Amniotic stem cell (primary cell): ENCODE measurements at regions not wholly inside any gene's neighbourhood (a gene's known extent, or its start where the extent isn't known, plus 50 kb on each side); places are given as distances from the start of the nearest gene placed in this dataset.

Experiments
- DNase-seq: peaks from one replicate; lab custom pipeline; 2025; lab: John Stamatoyannopoulos, UW

GRCh38 chr20:12371990-12372389 lies 454.3 kb downstream of the BTBD3 start:
- no peak for DNase-seq

GRCh38 chr20:12372557-12372956 lies 454.9 kb downstream of the BTBD3 start:
- DNase-seq = no peak

DNA sequence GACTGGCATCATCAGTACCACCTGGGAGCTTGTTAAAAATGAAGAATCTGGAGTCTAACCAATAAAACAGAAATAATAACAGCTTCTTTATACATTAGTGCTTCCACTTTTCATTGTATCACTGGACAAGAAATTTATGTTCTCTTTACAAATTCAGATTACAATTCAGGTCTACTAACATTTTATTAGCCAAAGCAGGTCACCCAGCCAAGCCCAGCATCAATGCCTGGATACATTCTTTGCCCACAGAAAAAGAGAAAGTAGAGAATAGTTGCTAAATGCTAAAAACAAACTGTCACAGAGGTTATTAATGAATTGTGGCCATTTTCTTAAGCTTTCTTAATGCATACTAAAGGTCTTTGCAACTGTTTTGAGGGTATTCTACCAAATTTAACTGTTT lies 458.3 kb downstream of the BTBD3 start:
- DNase-seq = no peak

DNA sequence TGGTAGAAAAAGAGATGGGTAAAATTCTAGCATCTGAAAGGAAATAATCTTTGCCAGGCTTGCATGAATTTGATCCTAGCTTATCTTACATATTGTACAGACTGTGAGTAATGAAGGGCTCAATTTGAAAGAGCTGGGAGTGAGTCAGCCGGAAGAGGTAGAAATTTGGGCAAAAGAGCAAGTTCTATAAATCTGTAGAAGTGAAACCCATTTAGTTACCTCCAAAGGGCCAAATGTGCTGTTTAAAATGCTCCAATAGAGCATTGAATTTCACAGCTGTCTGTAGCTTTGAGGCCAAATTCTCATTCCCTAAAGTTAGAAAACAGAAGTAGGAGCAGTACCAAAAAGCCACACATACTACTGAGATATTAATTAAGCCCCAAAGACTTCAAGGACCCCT lies 466.1 kb downstream of the BTBD3 start:
- no peak for DNase-seq

GRCh38 chr20:12386821-12387220 lies 469.1 kb downstream of the BTBD3 start:
- DNase-seq = no peak

GRCh38 chr20:12391099-12391498 lies 473.4 kb downstream of the BTBD3 start:
- DNase-seq = no peak

DNA sequence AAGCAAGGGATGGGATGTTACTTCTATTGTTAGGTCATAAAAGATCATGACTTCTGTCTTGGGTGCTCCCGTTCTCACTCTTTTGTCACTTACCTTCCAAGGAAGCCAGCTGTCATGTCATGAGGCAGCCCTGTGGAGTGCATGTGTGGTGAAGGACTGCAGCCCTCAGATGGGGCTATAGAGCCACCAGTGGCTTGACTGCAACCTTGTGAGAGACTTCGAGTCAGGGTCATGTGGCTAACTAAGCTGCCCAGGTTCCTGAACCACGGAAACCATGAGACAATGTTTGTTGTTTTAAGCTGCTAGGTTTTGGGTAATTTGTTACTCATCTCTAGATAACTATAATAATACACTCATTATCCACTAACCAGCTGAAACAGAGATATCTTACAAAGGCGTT lies 477.1 kb downstream of the BTBD3 start:
- DNase-seq = no peak

- DNase-seq = no peak
These were observed 477.7 kb downstream of the BTBD3 start for GRCh38 chr20:12395353-12395752.

DNA sequence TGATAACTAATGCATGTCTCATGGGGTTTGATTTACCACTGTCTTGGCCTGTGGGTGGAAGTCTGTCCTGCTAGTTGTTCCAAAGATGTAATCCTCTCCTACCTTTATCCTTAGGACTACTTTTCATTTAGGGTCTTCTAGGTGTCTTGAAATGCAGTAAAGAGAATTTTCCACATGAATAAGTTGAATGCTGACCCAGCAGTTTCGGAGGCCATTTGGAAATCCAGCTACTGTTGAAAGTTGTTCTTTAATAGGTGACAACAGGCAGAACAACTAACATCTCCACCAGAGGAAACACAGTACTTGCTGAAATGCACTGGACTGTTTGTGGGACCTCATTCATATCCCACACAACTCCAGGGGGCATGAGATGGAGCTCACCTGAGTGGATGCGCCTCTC lies 478.1 kb downstream of the BTBD3 start:
- no peak for DNase-seq

GRCh38 chr20:12399110-12399836 lies 481.6 kb downstream of the BTBD3 start:
- no peak for DNase-seq

DNA sequence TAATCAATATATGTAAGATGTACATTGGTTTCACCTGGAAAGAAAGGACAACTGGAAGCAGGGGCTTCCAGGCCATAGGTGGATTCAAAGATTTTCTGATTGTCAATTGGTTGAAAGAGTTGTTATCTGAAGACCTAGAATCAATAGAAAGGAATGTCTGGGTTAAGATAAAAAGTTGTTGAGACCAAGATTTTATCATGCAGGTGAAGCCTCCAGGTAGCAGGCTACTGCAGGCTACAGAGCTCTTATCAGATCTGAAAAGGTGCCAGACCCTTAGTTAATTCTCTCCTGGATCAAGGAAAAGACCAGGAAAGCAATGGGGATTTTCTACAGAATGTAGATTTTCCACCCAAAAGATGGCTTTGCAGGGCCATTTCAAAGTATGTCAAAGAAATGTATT lies 487.2 kb downstream of the BTBD3 start:
- DNase-seq = no peak

DNA sequence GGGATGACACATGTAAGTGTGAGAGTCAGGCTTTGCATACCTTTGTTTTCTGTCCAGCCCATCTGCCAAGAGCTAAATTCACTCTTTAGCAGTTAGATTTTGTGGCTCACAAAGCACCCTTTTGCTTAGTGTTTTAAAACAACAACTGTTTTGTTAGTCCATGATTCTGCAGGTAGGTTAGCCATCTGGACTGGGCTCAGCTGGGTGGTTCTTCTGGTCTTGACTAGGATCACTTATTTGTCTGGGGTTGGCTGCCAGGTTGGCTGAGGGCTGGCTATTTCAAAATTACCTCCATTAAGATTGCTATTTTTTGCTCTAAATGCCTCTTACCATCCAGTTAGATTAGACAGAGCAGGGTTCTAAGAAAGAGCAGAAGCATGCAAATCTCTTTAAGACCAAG lies 489.3 kb downstream of the BTBD3 start:
- DNase-seq = no peak

DNA sequence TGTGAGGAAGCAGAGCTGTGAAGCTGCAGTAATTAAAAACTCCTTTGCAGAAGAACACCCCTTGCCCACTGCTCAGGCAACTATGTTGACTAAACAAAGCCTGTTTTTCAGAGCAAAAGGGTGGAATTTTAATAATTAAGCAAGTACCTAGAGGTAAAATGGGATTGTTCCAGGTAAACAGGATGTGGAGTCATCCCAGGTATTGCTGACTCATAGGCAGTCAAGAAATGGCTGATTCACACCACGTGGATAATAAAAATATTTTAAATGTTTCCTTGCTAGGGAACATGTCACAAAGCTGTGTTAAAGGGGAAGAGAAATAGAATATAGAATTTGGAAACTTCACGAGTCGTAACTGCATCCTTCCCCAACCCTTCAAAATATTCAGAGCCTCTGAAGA lies 491.8 kb downstream of the BTBD3 start:
- no peak for DNase-seq

GRCh38 chr20:12410783-12411182 lies 493.1 kb downstream of the BTBD3 start:
- DNase-seq = no peak

DNA sequence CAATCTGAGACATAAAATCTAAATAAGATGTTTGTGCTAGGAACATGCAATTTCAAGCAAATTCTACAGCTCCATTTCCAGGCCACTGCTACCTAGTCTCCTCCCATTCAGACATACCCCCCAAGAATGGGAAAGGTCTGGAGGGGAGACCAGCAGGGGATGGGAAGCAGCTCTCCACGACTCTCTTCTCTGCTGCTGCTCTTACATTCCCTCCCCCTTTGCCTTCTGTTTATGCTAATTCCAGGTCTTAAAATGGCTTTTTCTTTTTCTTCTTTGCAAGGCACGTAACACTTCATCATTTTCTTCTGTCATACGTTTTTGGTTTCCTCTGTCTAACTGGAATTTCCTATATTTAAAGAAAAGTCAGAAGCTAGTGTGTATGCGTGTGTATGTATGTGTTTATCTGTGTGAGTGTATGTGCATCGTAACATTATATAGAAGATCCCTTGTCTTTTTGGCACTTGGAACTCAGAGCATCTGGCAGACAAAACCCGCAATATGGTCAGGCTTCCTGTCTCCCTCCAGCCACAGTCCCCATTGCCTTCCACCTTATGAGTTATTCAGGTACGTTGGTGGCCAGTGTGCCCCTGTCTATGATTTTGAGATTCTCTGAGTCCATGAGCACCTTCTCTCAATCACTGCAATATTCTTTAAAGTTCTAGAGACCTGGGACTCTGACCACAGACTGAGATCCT lies 493.7 kb downstream of the BTBD3 start:
- DNase-seq = no peak

- DNase-seq = no peak
These were observed 495.4 kb downstream of the BTBD3 start for GRCh38 chr20:12413116-12413515.

GRCh38 chr20:12414446-12415274 lies 497.0 kb downstream of the BTBD3 start:
- DNase-seq = no peak

DNA sequence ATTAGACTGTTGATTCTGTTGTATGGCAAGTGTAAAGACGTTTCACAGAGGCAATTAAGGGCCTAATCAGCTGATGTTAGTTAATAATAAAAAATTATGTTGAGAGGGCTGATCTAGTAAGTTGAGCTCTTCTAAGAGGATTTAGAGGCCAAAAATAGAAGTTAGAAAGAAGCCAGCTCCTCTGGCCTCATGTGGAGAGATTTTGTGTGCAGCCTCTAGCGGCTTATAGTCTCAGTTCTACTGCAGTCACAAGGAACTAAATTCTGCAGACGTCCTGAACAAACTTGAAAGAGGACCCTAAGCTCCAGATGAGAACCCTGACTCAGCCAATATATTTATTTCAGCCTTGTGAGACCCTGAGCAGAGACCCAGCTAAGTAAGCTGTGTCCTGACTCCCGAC lies 498.6 kb downstream of the BTBD3 start:
- DNase-seq = no peak

DNA sequence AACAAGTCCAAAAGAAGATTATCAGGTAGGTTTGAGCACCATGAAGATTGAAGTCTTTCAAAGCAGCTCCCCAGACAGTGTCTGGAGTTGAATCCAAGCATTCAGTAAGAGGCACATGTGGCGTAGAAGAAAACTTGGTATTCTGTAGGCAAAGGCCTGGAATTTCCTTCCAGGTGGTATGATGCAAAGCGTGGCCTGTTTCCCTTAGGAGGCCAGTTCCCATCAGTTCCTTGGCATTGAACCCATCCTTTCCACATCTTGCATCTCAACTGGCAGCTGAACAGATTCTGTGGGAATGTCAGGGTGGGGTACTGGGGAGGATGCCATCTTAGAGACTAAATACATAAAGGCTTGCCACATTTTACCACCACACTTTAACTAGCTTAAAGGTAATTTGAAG lies 516.0 kb downstream of the BTBD3 start:
- DNase-seq = no peak

DNA sequence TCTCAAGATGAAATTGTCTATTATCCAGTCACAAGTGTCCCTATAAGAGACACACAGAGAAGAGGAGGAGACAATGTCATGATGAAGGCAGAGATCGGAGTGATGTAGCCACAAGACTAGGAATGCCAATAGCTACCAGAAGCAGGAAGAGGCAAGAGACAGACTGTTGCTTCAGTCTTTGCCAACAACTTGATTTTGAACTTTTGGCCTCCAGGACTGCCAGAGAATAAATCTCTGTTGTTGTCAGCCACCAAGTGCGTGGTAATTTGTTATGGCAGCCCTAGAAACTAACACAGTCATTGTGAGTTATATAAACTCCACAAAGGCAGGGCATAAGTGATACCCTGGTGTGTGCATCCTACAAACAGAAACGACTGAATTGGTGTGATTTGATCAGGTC lies 517.0 kb downstream of the BTBD3 start:
- DNase-seq = no peak

GRCh38 chr20:12435268-12435667 lies 517.6 kb downstream of the BTBD3 start:
- no peak for DNase-seq

DNA sequence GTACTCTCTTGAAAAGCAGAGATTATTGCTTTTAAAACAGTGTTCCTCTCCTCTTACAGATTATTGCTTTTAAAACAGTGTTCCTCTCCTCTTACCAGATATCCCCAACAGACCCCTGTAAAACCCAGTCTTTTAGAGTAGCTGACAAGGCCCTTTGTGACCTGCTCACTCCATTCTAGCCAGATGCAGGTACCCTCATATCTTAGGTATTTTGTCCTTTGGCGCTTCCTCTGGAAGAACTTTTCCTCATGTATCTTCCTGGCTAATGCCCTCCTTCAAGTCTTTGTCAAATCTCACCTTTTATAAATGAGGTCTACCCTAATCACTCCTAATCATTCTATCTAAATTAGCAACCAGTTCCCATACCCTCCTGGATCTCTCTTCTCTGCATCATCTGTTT lies 536.0 kb downstream of the BTBD3 start:
- DNase-seq = no peak

DNA sequence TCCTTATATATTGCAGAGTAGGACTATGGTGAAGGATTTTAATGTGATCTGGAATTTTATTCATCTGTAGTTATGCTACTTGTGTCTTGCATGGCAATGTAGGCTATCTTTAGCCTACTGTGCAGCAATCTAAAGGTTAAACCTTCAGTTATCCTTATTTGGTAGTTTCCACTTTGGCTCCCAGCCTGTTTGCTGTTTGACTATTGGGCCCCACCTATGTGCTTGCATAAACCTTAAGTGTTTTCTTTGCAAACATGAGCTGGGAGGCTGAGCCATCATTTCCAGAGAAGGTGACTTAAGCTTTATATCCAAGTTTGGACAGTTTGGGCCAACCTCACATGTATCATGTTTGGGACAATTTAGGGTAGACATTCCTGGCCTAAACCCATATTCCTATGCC lies 537.5 kb downstream of the BTBD3 start:
- no peak for DNase-seq
